HG03025 (cell line): ENCODE measurements at regions not wholly inside any gene's neighbourhood (a gene's known extent, or its start where the extent isn't known, plus 50 kb on each side); places are given as distances from the start of the nearest gene placed in this dataset.

ENCODE experiments used
- ATAC-seq: cut with Tn5 transposase; IDR thresholded peaks from one replicate; pipeline ENCODE4 v1.9.1; 2021; ENCODE audit warnings: mild to moderate bottlenecking, moderate library complexity; ENCODE audit not compliant: unreplicated experiment, low FRiP score

DNA sequence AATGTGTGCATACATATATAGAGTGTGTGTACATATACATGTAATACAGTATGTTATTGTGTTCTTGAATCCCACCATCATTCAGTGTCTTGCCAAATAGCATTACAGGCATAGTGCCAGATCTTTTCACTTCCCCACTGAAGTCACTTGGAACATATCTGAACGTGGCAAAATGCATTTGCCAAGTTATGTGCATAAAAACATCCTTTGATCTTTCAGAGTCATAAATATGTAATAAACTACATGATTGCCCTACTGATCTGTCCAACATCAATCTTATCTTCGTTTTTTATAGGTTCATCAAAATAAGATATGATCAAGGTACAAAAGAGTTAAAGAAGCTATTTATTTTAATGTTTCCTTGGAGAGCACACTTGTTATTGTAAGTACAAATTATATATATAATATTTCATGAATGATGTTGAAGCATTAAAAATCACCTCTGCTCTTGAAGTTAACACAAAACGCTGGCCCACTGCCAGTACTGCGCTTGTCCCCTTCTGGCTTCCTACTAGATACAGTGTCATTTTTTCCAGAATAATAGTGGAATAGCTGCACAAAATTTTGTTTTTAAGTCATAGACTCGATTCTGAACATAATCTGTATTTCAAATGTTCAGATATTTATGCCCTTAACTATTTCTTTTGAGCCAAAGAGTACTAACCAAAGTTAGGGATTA lies 549.5 kb upstream of the ARRDC4 start:
- no peak for ATAC-seq

DNA sequence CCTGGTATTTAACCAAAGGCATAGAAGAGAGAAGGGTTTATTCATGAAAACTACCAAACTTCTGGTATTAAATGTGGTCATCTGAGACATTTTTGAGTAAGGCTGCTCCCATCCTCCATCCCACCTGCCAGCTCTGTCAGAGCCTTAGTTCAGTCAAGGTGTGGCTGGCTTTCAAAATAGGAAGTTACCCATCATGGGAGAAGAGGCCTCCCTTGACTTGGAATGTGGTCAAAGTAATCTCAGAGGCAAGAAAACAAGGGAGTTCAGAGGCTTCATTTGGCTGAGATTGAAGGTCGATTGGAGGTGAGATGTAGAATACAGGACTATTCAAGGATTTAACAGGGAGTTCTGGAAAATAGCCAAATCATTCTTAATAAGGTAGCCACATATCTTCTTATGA lies 540.4 kb upstream of the ARRDC4 start:
- ATAC-seq = no peak

DNA sequence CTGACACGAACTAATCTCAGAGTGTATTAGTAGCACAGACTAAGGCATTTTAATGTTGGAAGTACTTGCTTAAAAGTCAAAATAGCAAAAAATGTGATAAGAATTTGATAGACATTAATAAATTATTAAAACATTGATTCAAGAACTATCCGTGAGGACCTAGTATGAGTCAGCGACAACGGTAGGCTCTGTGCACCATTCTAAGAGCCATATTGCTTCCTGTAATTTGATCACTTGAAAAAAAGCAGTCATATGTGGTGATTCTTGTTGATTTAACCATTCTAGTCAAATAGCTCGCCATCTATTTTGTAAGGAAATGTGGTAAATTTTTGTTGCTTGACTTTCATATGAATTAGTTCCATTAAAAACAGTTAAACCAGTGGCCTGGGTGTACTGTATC lies 534.9 kb upstream of the ARRDC4 start:
- ATAC-seq = no peak

DNA sequence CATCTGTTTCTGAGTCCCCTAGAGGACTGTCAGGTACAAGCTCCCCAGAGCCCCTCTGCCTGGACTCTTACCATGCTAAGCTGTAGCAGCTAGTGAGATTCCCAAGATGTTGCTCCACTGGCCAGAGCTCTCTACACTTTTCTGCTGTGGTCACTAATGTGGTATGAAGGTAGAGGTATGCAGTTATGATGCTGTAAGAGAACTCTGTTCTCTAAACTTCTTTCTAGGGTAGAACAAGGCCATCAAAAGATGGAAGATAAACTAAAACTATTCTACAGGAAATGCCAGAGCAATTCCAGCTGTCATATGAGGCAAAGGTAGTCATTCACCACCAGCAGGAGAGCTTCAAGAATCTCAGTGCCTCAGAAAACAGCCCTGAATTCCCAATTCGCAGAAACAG lies 517.4 kb upstream of the ARRDC4 start:
- ATAC-seq = no peak

DNA sequence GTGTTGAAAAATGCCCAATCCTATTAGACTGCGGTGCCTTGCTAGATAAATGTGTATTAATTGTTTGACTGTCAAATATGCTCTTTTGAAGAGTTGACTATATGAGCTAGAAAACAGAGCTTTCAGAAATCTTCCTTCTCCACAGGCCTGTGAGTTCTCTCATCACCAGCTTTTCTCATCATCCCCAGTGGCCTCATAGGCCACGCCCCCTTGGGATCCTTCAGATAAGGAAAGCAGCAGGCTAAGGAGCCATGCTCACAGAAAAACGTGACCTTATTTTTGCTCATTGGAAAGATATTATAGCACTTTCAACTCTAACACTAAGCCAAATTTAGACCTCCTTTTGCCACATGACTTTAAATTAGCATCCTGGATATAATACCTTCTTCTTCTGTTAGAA lies 514.4 kb upstream of the ARRDC4 start:
- ATAC-seq = no peak

DNA sequence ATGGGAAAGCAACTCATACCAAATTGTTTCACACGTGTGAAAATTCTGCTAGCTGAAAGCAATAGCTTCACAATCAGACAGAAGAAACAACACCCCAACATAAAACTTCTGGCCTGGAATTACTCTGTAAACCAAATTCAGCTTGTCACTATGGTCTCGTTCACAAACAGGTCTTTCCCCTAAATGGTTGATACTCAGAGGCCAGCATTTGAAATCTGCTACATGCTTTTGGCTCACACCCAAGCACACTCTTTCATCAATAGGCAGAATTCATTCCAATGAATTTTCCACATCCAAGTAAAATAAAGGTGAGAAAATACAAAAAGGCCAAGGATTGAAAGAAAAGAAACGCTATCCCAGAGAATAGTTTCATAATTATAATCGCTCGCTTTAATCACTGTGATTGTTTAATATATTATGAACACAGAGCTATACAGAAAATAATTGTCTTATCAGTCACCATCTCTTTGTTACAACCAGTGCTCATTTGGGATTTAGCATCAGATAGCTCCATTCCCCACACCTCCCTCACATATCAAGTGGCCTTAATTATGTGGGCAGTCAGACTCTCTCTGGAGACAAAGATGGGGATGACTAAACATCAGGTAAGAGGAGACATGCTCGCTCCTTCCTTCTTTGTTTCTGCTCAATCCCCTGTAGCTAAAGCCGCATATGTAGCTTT lies 503.8 kb upstream of the ARRDC4 start:
- no peak for ATAC-seq

DNA sequence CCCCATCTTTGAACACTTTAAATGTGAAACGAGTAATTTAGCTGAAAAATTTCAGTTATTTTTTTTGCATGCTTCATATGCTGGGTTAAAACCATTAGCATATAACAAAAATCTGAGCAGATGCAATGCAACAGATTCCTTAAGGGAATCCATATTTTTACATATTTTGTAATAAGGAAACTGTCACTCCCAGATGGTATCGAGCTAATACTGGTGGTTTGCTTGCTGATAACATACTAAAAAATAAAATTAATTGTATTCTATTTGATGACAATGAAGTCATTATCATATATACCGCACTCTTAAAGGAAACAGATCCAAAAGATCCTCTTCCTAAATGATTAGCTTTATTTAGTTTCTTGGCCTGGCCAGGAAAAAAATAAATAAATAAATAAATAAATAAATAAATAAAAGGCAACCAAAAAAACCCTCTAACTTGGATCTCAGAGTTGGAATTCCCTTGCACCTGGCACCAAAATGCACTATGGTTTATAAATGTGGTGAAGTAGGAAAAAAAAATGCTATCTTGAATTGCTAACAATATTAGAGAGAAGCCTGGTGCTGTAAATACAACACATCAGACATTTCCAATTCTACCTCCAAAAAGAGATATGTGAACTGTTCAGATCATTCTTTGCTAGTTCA lies 503.2 kb upstream of the ARRDC4 start:
- ATAC-seq = no peak

DNA sequence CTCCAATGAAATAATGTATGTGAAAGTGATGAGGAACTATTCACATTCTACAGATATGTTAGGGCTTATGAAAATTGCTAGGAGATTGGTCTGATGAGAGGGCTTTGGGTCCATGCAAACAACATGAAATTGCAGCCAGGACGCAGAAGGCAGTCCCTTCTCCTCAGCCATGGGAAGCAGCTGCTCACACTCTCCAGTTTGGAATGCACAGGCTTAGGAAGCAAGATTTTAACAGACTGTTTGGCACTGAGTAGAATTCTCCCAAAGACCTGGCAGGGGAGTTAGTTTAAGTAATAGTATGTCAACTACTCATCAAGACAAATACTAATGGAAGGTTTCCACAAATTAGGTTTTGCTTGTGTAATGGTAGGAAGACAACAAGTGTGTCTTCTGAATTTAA lies 500.7 kb upstream of the ARRDC4 start:
- ATAC-seq = no peak

DNA sequence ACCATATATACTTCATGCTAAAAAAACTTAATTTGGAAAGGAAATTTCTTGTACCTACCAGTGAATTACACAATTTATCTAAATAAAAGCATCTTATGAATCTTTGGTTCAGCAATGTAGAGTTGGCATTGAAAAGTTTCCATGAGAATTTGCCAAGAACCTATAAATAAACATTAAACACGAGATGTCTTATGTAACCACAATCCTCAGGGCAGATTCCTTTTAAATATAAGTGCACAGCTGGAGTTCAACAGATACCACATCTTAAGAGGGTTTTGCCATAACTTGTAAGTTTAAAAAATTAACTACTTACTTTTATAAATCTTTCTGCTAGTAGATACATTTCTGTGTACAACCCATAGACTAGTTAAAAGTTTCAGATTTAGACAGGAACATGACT lies 499.3 kb upstream of the ARRDC4 start:
- no peak for ATAC-seq

DNA sequence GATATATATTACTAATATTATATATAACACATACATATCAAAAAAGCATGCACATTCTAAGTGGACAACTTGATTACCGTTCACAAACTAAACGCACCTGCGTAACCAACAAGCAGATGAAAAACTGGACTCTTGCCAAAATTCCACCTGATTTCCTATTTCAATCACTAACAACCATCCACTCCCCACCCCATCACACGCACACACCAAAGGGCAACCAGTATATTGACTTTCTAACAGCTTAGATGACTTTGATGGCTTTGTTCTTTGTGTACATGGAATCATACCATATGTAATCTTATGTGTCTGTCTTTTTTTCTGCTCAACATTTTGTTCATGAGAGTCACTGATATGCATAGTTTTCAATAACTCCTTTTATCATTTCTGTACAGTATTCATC lies 496.8 kb upstream of the ARRDC4 start:
- ATAC-seq = no peak

DNA sequence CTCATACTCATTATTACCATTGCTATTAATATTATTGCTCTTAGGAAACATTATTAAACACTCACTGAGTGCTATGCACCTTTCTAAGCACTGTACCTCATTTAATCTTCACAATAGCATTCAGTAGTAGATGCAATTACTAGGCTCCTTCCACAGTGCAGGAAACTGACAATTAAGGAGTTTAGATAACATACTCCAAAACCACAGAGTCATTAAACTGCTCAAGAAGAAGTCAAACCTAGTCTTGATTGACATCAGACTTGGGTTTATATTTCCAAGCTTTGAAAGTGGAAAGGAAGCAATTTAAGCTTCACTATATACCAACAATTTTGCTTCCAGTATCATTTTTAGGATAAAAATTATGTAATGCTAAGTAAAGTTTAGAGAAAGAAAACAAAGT lies 490.1 kb upstream of the ARRDC4 start:
- no peak for ATAC-seq

DNA sequence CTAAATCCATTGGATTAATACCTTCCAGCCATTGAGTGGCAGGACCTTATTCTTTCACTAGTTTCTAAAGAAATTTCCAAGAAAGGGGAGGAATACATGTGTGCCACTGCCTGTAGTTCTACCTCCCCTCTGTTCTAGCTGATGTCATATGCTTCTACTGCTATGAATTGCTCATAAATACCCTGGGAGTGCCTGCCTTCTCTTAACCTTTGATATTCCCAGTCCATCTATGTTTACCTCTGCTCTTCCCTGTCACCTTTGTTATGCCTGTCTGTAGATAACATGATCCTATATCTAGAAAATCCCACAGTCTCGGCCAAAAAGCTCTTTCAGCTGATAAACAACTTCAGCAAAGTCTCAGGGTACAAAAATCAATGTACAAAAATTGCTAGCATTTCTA lies 486.9 kb upstream of the ARRDC4 start:
- no peak for ATAC-seq

DNA sequence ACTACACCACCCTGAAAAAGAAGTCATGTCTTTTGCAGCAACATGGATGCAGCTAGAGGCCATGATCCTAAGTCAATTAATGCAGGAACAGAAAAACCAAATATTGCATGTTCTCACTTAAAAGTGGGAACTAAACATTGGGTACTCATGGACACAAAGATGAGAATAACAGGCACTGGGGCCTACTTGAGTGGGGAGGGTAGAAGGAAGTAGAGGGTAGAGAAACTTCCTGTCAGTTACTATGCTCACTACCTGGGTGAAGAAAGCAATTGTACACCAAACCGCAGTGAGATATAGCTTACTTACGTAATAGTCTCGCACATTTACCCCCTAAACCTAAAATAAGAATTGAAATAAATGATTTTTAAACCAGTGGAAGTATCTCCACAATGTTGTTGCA lies 480.5 kb upstream of the ARRDC4 start:
- no peak for ATAC-seq

DNA sequence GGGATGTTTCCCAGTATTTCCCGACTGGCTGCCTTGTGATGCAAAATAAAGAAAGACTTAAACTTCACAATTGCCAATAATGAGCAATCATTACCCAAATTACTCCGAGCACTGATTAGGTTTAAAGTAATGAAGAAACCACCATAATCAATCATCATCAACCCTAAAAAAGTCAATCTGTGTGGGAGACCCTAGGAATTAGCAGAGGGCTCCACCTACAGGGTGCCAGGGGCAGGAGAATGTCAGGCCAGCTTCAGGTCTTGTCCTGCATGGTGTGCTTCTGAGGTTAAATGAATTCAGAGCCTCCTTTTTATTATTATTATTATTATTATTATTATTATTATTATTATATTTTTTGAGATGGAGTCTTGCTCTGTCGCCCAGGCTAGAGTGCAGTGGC lies 478.0 kb upstream of the ARRDC4 start:
- no peak for ATAC-seq

DNA sequence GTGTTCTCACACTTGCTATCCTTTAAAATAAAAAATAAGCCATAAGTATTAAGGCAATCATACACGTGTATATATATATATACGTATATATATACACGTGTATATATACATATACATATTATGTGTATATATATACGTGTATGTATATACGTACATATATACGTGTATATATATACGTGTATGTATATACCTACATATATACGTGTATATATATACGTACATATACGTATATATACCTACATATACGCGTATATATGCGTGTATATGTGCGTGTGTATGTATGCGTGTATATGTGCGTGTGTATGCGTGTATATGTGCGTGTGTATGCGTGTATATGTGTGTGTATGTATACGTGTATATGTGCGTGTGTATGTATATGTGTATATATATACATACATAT lies 477.3 kb upstream of the ARRDC4 start:
- ATAC-seq = no peak

DNA sequence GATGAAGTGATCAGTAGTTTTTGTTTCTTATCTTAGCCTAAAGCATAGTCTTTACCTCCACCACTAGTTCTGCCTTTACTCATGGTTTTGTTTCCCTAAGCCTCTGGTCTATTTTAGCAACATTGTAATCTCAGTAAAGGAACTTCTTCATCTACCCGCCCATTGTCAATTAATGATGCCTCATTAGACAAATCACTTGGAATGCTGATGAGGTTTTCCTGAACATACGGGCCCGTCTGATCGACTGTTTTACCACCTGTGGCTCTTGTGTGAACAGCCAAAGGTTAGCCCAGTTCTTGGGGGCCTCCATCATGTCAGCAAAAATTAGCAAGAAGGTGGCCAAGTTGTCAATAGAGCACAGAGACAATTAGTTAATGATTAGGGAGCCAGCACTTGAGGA lies 470.1 kb upstream of the ARRDC4 start:
- no peak for ATAC-seq

DNA sequence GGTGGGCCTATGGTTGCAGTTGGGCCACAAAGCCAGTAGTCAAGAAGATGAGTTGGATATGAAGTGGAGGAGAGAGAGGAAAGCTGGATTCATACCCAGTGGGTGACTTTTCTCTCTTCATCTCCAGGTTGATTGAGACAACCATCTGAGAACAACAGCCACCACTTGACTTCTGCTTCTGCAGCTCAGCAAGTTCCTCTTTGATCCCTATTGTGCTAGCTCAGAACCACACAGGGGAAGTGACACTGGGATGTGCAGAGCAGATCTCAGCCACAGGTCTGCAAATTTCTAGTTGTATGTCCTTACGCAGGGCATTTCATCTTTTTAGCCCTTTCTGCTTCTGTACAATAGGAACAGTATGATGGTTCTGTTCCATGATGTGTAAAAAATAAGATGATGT lies 459.2 kb upstream of the ARRDC4 start:
- no peak for ATAC-seq

DNA sequence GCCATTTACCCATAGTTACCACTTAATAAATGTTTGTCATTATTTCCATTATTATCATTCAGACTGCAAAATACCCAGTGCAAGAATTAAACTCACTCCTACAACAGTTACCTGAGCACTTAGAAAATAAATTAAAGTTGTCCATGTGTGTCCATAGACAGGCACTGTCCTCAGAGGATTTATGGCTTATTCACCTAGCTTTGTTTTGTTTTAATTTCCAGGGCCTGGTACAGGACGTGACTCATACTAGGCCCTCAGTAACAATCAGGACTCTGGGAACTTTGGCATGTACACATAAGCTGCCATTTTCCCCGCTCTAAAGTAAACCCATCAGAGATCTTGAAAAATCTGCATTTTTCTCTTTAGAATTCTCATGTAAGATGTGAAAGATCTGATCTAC lies 458.5 kb upstream of the ARRDC4 start:
- ATAC-seq = no peak

DNA sequence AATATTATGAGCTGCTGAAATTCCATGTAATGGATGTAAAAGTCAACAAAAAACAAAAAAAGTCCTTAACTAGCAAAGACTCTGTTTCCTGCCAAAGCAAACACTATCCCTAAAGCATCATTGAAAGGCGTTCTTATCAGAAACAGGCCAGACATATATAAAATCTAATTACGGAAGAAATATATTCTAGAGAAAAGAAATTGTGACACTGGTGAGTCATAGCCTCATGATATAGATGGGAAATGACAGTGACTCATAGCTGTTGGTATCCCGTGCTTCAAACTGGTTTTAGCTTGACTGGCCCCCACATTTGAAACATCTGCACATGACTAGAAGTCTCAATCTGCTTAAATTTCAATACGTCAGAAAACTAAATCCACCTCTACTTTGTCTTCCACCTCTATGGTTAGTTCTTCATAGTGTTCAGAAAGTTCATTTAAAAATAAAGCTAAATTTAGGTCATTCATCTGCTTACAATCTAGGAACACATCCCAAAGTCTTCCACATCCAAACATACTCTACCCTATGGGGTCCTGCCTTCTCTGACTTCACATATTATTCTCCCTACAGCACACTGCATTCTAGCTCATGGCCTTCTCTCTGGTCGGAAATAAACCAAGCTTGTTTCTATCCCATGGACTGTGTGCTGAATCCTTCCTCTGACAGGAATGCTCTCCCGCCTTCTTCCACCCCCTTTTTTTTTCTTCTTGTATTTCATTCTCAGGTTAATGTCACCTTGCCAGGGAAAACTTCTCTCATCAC lies 456.3 kb upstream of the ARRDC4 start:
- no peak for ATAC-seq

DNA sequence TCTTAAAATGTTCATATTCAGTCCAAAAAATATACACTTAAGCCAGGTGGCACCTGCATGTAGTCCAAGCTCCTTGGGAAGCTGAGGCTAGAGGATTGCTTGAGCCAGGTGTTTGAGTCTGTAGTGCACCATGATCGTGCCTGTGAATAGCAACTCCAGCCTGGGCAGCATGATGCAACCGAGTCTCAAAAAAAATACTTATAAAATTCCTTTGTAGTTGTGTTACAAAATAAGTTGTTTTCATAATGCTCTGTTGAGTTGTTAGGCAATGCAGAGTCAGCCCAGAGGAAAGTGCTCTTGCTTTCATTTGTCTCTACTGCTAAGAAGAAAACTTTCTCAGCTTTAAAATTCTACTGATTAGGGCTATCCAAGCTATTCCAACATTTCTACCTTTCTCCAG lies 442.8 kb upstream of the ARRDC4 start:
- no peak for ATAC-seq

DNA sequence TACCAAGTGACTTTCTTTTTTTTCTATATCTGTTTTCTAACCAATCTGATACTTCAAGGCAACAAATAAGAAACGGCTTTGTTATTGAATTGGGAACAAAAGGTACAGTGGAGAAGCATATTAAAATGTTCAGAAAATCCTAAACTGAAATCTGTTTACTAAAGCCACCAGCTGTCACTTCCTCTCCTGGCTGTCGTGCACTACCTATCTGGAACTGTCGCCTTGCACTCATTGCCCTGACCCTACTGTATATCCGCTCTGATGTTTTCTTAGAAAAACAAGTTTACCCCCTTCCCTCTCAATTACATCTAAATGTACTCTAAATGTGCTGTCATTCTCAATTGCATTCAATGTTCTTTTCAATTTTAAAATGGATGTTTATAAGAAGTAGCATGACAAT lies 439.8 kb upstream of the ARRDC4 start:
- no peak for ATAC-seq
